D721Med (cell line): ENCODE measurements at regions not wholly inside any gene's neighbourhood (a gene's known extent, or its start where the extent isn't known, plus 50 kb on each side); places are given as distances from the start of the nearest gene placed in this dataset.

ENCODE experiments used
- DNase-seq: peaks from one replicate; pipeline ENCODE4 v3.0.0; 2011; ENCODE audit warnings: low spot score; ENCODE audit not compliant: insufficient read length
- FAIRE-seq: peaks from 2 replicates; lab custom pipeline; 2011; peaks lifted over from hg19 to GRCh38; lab: Jason Lieb, UNC
- CTCF ChIP-seq: IDR thresholded peaks from 2 replicates; pipeline ENCODE4 v1.5.1; 2012; ENCODE audit warnings: mild to moderate bottlenecking, control low read depth; ENCODE audit not compliant: insufficient read depth; ENCODE audit errors: missing control alignments

DNA sequence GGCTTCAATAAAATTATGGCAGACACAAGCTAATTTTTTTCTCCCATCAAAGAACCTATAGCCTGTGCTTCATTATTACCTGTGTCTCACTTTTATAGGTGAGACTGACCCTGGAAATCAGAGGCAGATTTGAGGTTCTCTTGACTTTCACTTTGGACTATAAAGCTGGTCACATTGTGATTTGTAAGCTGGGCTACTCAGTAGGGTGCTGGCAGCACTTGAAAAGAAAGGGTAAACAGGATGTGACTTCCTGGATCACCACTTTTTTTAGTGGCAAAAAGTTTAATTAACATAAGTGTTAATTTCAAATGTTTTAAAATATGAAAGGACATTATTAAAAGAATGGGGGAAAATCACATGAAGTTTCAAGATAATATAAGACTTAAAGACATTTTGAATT, 50.6 kb upstream of the GATB start:
- FAIRE-seq, result no peak
- no peak for DNase-seq
- TF ChIP-seq CTCF, result no peak
